GM18861 (cell line): ENCODE measurements at regions not wholly inside any gene's neighbourhood (a gene's known extent, or its start where the extent isn't known, plus 50 kb on each side); places are given as distances from the start of the nearest gene placed in this dataset.
"Not testable (repeated sequence)": the region's sequence is repeated elsewhere in the genome, so short reads cannot be mapped to it uniquely, and the experiment has no call there.

Source experiments
- ATAC-seq: cut with Tn5 transposase; IDR thresholded peaks from one replicate; pipeline ENCODE4 v1.9.1; 2021; ENCODE audit not compliant: unreplicated experiment

GRCh38 chr15:20272422-20273184 is 269.0 kb downstream of the GOLGA6L6 start:
- no peak for ATAC-seq

- no peak for ATAC-seq
Measured at GRCh38 chr15:20271647-20272046, 270.0 kb downstream of the GOLGA6L6 start.

GRCh38 chr15:20269956-20270355 is 271.6 kb downstream of the GOLGA6L6 start:
- not testable (repeated sequence) for ATAC-seq

GRCh38 chr15:20267996-20268395 is 273.6 kb downstream of the GOLGA6L6 start:
- not testable (repeated sequence) for ATAC-seq

- not testable (repeated sequence) for ATAC-seq
Measured at GRCh38 chr15:20267051-20267730, 274.4 kb downstream of the GOLGA6L6 start.

- ATAC-seq: not testable (repeated sequence)
Measured at GRCh38 chr15:20265710-20266109, 275.9 kb downstream of the GOLGA6L6 start.

- not testable (repeated sequence) for ATAC-seq
Measured at GRCh38 chr15:20261321-20262280, 280.0 kb downstream of the GOLGA6L6 start.

GRCh38 chr15:20260650-20261049 is 280.9 kb downstream of the GOLGA6L6 start:
- not testable (repeated sequence) for ATAC-seq

GRCh38 chr15:20259559-20260190 is 281.9 kb downstream of the GOLGA6L6 start:
- not testable (repeated sequence) for ATAC-seq

- ATAC-seq: not testable (repeated sequence)
Measured at GRCh38 chr15:20256394-20256793, 285.2 kb downstream of the GOLGA6L6 start.

GRCh38 chr15:20255641-20256040 is 286.0 kb downstream of the GOLGA6L6 start:
- not testable (repeated sequence) for ATAC-seq

GRCh38 chr15:20253047-20253615 is 288.5 kb downstream of the GOLGA6L6 start:
- not testable (repeated sequence) for ATAC-seq

GRCh38 chr15:20252040-20252439 is 289.6 kb downstream of the GOLGA6L6 start:
- ATAC-seq: not testable (repeated sequence)

- not testable (repeated sequence) for ATAC-seq
Measured at GRCh38 chr15:20251214-20252005, 290.2 kb downstream of the GOLGA6L6 start.

- ATAC-seq: not testable (repeated sequence)
Measured at GRCh38 chr15:20250206-20250605, 291.4 kb downstream of the GOLGA6L6 start.

GRCh38 chr15:20249677-20249970 is 292.0 kb downstream of the GOLGA6L6 start:
- not testable (repeated sequence) for ATAC-seq

GRCh38 chr15:20248434-20248833 is 293.2 kb downstream of the GOLGA6L6 start:
- ATAC-seq: not testable (repeated sequence)

GRCh38 chr15:20247137-20247536 is 294.5 kb downstream of the GOLGA6L6 start:
- ATAC-seq: not testable (repeated sequence)

GRCh38 chr15:20246624-20247023 is 295.0 kb downstream of the GOLGA6L6 start:
- ATAC-seq: not testable (repeated sequence)
